Activated CD8-positive, alpha-beta T cell treated with anti-CD3 and anti-CD28 coated beads for 36 hours (primary cell): ENCODE measurements at regions not wholly inside any gene's neighbourhood (a gene's known extent, or its start where the extent isn't known, plus 50 kb on each side); places are given as distances from the start of the nearest gene placed in this dataset.

ENCODE experiments used
- ATAC-seq: fragments of 200-7000 bp; cut with Tn5 transposase; one replicate; pipeline ENCODE4 v1.10.0; 2021; ENCODE audit warnings: mild to moderate bottlenecking, moderate library complexity
- CTCF ChIA-PET: fragments of 350-600 bp; sonication (Branson Sonifier 250); formaldehyde crosslinking; loops from one replicate; lab custom pipeline; 2021; ENCODE audit warnings: antibody characterized with exemption; lab: Charles Lee
- POLR2A ChIA-PET: fragments of 350-600 bp; sonication (Branson Sonifier 250); formaldehyde crosslinking; loops from one replicate; lab custom pipeline; 2021; ENCODE audit warnings: antibody characterized with exemption; lab: Charles Lee
- DNase-seq: peaks from one replicate; pipeline ENCODE4 v3.0.0-alpha.2; 2020
- H3K27ac Mint-ChIP-seq: one replicate; pipeline ENCODE4 v1.8.0; 2021; ENCODE audit warnings: mild to moderate bottlenecking, mixed read lengths
- H3K27me3 Mint-ChIP-seq: one replicate; pipeline ENCODE4 v1.8.0; 2021; ENCODE audit warnings: mixed read lengths
- H3K36me3 Mint-ChIP-seq: one replicate; pipeline ENCODE4 v1.8.0; 2021; ENCODE audit warnings: low read depth, mixed read lengths
- H3K4me1 Mint-ChIP-seq: one replicate; pipeline ENCODE4 v1.8.0; 2021; ENCODE audit warnings: low read depth, mixed read lengths
- H3K4me3 Mint-ChIP-seq: one replicate; pipeline ENCODE4 v1.8.0; 2021; ENCODE audit warnings: mild to moderate bottlenecking, moderate library complexity, mixed read lengths
- H3K9me3 Mint-ChIP-seq: one replicate; pipeline ENCODE4 v1.8.0; 2021; ENCODE audit warnings: mixed read lengths
- intact Hi-C: fragments of 100-400 bp; cut with micrococcal nuclease; formaldehyde crosslinking; loops from one replicate; pipeline ENCODE4 v1.10.0; 2022
- TF ChIP-seq, protein P1 (sequence below): fragments of 200-600 bp; IDR thresholded peaks from one replicate; pipeline ENCODE4 v1.8.0; 2022; ENCODE audit warnings: antibody characterized with exemption, mild to moderate bottlenecking

DNA sequence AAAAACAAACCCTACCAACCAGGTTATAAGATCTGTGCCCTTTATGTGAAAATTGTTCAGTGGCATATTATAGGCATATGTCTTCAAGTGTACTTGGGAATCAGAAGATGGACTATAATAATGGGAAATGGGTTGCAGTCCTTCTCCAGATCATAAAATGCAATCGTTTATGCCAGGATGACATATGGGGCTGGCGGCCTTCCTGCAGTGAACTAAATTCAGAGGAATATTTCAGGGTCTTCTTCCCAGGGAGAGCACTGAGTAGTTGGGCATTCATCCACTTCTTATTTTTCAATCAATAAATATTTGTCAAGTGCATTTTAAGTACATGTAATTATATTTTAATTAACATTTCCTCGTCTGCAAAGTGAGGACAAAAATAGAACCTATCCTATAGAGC lies 176.2 kb upstream of the CNR1 start:
- POLR2A ChIA-PET = no interaction called here
- TF ChIP-seq, protein P1, sequence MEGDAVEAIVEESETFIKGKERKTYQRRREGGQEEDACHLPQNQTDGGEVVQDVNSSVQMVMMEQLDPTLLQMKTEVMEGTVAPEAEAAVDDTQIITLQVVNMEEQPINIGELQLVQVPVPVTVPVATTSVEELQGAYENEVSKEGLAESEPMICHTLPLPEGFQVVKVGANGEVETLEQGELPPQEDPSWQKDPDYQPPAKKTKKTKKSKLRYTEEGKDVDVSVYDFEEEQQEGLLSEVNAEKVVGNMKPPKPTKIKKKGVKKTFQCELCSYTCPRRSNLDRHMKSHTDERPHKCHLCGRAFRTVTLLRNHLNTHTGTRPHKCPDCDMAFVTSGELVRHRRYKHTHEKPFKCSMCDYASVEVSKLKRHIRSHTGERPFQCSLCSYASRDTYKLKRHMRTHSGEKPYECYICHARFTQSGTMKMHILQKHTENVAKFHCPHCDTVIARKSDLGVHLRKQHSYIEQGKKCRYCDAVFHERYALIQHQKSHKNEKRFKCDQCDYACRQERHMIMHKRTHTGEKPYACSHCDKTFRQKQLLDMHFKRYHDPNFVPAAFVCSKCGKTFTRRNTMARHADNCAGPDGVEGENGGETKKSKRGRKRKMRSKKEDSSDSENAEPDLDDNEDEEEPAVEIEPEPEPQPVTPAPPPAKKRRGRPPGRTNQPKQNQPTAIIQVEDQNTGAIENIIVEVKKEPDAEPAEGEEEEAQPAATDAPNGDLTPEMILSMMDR = no peak
- no peak for ATAC-seq
- Mint-ChIP-seq H3K4me3 (no peak overlapping the region), H3K27me3 (no peaks in the 10 kb centered on the region), H3K9me3 (no peaks in the 10 kb centered on the region), H3K4me1 (no peaks in the 10 kb centered on the region), H3K36me3 (no peaks in the 10 kb centered on the region), H3K27ac (no peak overlapping the region)
- CTCF ChIA-PET = no interaction called here
- no peak for DNase-seq
- intact Hi-C loops = no loop called here

- Mint-ChIP-seq H3K4me1 (no peaks in the 10 kb centered on the region), H3K36me3 (no peaks in the 10 kb centered on the region), H3K4me3 (no peak overlapping the region), H3K9me3 (peaks cover 1% of the 10 kb centered on the region), H3K27ac (no peak overlapping the region), H3K27me3 (no peaks in the 10 kb centered on the region)
- TF ChIP-seq, protein P1 = no peak
- ChIA-PET CTCF (no interaction called here), POLR2A (no interaction called here)
- ATAC-seq (no peak), DNase-seq (no peak)
- intact Hi-C loops = no loop called here
Measured at GRCh38 chr6:88339761-88340160, 173.6 kb upstream of the CNR1 start.

DNA sequence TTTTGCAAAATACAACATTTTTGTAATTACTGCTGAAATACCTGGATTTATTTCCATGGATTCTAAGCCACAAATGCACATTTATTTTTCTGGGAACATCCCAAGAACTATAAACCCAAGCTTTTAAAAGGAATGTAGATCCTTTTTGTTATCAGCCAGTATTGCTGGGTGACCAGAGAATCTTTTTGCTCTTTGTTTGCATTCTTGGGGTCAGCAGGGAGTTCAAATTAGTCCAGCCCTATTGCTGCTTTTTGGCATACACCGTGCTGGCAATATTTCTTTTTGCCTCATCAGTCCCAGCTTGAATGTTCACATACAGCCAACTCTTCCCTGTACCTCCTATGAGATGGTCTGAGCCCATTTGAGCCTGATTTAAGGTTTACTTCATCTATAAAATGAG lies 155.2 kb upstream of the CNR1 start:
- CTCF ChIA-PET = no interaction called here
- TF ChIP-seq, protein P1 = no peak
- no peaks in the 10 kb centered on the region for H3K36me3 Mint-ChIP-seq

DNA sequence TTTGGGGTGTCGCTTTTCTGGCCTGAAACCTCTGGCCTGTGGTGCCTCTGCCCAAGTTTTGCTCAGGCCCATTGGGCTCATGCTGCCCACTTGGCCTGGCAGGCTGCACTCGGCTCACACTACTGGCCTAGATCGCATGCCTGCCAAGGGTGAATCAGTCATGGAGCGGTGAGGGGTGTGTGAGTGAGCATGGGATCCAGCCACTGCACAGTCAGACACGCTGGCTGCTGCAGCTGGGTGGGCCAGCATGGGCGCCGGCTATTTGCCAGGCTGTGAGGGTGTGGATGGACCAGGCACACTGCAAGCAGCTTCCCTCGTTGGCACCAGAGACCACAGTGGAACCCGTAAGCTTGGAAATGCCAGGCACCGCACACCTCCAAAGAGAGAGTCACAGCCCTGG lies 145.4 kb upstream of the CNR1 start:
- Mint-ChIP-seq H3K27ac (no peak overlapping the region), H3K27me3 (no peaks in the 10 kb centered on the region), H3K4me3 (no peak overlapping the region), H3K4me1 (no peaks in the 10 kb centered on the region), H3K36me3 (no peaks in the 10 kb centered on the region), H3K9me3 (no peaks in the 10 kb centered on the region)
- TF ChIP-seq, protein P1 = no peak
- intact Hi-C loops = no loop called here
- ATAC-seq = no peak
- CTCF ChIA-PET = no interaction called here
- DNase-seq = no peak
- POLR2A ChIA-PET = no interaction called here

More for the DNA sequence above, 155.2 kb upstream of the CNR1 start:
- H3K27ac Mint-ChIP-seq = no peak overlapping the region
- H3K4me1 Mint-ChIP-seq = no peaks in the 10 kb centered on the region
- ATAC-seq (no peak), DNase-seq (no peak)
- POLR2A ChIA-PET = no interaction called here
- intact Hi-C loops = no loop called here
- H3K4me3 Mint-ChIP-seq = no peak overlapping the region
- H3K27me3 Mint-ChIP-seq = peaks cover 7% of the 10 kb centered on the region
- H3K9me3 Mint-ChIP-seq = no peaks in the 10 kb centered on the region

DNA sequence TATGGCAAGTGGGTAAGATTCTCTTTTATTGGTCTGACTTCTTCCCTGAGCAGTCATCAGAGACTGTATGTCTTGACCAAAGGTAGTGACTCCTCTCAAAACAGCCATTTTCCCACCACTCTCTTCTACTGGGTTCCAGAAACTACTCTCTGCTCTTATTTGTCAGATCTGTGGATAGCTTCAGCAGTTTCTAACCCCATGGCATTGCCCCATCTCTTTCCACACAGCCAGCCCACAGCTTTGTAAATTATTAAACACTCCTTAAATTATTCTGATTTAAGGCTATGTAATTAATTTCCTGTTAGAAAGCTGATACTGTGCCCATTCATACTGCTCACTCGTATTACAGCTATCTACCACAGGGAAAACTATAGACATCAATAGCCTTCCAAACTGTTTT lies 138.4 kb upstream of the CNR1 start:
- Mint-ChIP-seq H3K27me3 (peaks cover 4% of the 10 kb centered on the region), H3K9me3 (peaks cover 1% of the 10 kb centered on the region), H3K4me3 (no peak overlapping the region), H3K27ac (no peak overlapping the region), H3K36me3 (no peaks in the 10 kb centered on the region), H3K4me1 (no peaks in the 10 kb centered on the region)
- TF ChIP-seq, protein P1 = no peak
- DNase-seq (no peak), ATAC-seq (no peak)
- intact Hi-C loops = no loop called here
- POLR2A ChIA-PET = no interaction called here
- CTCF ChIA-PET = no interaction called here
